HG02885 (cell line): ENCODE measurements at regions not wholly inside any gene's neighbourhood (a gene's known extent, or its start where the extent isn't known, plus 50 kb on each side); places are given as distances from the start of the nearest gene placed in this dataset.
"Not testable (repeated sequence)": the region's sequence is repeated elsewhere in the genome, so short reads cannot be mapped to it uniquely, and the experiment has no call there.

ENCODE experiments used
- ATAC-seq: cut with Tn5 transposase; IDR thresholded peaks from one replicate; pipeline ENCODE4 v1.9.1; 2021; ENCODE audit warnings: mild to moderate bottlenecking; ENCODE audit not compliant: unreplicated experiment, poor library complexity

DNA sequence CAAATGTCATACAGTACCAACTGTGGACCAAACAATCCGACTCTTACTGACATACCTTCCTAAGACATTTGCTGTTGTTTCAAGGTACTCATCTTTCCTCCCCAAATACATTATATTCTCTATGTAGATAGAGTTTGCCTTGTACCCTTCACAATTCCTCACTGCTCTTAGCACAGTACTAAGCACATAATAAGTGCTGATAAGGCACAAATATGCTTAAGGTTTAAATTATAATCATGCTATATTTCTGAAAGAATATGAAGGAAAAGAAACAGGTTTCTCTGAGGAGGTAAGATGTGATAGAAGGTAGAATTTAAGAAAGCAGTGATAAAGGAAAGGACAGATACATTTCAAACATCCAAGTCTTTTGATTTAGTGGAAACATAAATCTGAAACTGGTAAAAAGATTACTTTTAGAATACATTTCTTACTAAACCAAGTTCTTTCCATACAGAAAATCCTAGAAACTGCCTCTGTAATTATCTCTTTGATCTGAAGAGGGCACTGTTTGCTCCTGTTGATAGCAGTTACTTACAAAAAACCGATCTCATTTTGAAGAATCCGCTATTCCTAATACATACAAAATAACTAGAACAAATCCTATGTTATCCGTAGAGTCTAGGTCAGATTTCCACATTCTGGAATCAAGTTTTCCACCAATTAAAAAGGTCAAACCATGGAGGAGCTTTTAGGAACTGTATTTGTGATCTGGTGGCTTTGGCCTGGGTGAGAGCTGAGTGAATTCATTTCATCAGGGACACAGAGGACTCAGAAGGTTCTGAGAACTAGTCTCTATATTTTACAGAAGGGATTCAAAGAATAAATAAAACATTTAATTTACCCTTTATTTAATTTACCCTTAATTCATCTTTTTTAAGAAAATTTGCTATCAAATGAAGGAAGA is 311.9 kb downstream of the DAD1 start:
- ATAC-seq = no peak

DNA sequence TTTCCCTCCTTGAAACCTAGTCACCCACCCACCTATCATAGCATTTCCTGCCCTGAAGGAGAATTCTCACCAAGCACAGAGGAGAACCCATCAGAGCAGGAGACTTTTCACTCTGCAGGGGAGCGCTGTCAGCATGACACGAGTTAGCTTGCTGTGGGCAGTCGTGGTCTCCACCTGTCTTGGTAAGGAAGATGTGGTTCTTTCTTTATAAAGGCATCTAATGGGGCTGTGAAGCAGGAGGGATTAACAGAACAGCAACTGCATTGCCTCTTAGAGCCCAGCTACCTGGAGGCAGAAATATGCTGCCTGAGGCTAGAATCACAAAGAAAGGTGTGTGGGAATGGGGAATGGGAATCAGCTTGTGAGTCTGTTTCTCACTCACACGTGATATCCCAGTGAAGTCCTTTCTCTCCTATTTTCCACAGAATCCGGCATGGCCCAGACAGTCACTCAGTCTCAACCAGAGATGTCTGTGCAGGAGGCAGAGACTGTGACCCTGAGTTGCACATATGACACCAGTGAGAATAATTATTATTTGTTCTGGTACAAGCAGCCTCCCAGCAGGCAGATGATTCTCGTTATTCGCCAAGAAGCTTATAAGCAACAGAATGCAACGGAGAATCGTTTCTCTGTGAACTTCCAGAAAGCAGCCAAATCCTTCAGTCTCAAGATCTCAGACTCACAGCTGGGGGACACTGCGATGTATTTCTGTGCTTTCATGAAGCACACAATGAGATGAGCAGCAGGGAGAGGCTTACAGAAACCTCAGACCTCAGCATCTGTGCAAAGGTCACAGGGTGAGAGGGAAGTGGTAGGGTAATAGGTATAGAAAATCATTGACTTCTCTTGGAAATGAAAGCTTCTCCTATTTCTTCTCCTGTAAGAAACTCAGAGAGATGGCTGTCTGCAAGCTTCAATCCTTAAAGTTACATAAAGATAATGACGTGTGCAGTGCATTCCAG is 316.9 kb downstream of the DAD1 start:
- no peak for ATAC-seq

DNA sequence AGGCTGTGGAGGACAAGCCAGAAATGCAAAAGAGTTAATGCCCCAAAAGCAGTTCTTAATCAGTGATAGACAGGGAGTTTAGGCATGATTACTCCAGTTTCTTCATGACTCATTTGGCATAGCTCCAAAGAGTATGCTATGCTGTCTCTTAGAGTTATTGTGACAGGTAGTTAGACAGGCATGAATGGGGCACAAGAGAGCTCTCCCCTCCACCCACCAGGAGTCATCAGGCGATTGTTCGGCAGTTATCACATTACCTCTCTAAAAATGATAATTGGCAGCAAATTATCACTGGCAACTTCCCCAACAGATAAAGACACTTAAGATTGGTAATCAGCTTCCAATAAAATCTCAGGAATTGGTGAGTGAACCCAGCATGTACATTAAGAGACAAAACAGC is 320.1 kb downstream of the DAD1 start:
- ATAC-seq = no peak

GRCh38 chr14:22266683-22267082 is 322.3 kb downstream of the DAD1 start:
- ATAC-seq = no peak

- no peak for ATAC-seq
These were observed 322.9 kb downstream of the DAD1 start for GRCh38 chr14:22266142-22266442.

GRCh38 chr14:22265319-22266141 is 323.5 kb downstream of the DAD1 start:
- no peak for ATAC-seq

- no peak for ATAC-seq
These were observed 324.3 kb downstream of the DAD1 start for GRCh38 chr14:22264759-22265158.

DNA sequence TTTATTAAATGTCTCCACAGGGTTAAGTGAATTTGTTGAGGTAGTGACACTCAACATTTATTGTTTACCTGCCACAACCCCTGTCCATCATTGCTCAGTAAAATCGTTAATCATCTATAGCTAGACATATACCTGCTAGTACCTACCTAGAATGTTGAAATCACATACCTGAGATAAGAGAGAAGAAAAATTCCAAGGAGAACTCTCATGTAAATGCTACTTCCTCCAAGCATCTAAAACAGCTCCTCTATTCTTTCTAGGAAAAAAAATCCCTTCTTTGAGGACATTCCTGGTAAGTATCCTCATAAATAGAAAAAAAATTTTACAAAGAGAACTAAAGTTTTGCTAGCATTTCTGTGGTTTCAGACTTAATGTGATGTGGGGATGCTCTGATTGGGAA is 325.1 kb downstream of the DAD1 start:
- no peak for ATAC-seq

- no peak for ATAC-seq
These were observed 326.1 kb downstream of the DAD1 start for GRCh38 chr14:22262881-22263280.

GRCh38 chr14:22255017-22255950 is 333.7 kb downstream of the DAD1 start:
- ATAC-seq = no peak

GRCh38 chr14:22252686-22253085 is 336.3 kb downstream of the DAD1 start:
- ATAC-seq = no peak

DNA sequence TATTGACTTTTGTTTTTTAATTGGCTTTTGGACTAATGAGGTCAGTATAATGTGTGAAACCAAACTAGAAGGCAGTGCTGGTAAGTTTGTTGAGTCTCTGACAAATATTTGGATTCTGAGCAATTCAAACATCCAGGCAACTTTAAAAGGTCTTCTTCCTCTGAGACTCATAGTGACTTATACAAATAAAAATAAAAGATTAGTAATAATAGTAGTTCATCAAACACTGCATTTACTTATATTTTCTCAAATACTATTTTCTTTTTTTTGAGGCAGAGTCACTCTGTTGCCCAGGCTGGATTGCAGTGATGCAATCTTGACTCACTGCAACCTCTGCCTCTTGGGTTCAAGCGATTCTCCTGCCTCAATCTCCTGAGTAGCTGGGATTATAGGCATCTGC is 337.9 kb downstream of the DAD1 start:
- ATAC-seq = no peak

- ATAC-seq = no peak
These were observed 339.3 kb downstream of the DAD1 start for GRCh38 chr14:22249770-22250169.

DNA sequence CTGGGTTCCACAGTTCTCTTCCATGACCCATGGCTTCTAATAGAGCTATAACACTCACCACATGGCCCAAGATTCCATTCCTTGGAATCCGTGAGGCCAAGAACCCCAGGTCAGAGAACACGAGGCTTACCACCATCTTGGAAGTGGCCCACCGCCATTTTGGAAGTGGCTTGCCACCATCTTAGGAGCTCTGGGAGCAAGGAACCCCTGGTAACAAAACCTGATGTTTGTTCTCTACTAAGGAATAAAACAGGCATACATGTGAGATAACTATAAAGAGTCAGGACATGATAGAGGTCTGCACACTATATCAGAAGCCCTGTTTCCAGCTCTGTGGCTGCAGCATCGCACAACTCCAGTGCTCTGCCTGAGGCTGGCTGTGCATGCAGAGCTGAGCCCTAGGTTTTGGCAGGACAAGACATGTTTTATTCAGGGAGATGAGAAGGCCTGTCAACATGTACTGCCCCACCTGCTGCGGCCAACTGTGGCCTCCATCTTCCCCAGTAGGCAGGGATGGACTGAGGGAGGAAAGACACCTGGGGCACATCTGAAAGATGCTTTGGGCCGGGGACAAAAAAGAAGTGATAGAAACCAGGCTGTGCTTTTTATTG is 344.9 kb downstream of the DAD1 start:
- no peak for ATAC-seq

DNA sequence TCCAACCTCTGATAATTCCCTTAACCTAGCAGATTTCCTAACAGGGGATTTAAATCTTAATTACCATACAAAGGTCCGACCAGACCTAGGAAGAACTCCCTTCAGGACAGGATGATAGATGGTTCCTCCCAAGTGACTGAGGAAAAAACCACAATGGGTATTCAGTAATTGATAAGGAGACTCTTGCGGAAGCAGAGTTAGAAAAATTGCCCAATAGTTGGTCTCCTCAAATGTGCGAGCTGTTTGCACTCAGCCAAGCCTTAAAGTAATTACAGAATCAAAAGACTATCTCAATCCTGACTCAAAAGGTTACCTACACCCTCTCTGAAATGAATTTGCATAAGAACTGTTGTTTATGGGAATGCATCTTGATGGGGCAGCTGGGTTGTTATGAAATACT is 350.7 kb downstream of the DAD1 start:
- ATAC-seq = not testable (repeated sequence)

DNA sequence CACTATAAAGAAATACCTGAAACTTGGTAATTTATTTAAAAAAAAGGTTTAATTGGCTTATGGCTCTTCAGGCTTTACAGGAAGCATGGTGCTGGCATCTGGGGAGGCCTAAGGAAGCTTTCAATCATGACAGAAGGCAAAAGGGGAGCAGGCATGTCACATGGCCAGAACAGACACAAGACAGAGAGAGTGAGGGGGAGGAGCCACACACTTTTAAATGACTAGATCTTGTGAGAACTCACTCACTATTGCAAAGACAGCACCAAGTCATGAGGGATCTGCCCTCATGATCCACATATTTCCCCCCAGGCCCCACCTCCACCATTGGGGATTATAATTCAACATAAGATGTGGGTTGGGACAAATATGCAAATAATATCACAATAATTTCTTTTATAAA is 355.6 kb downstream of the DAD1 start:
- ATAC-seq = no peak

- no peak for ATAC-seq
These were observed 356.1 kb downstream of the DAD1 start for GRCh38 chr14:22232933-22233332.

GRCh38 chr14:22232486-22232885 is 356.5 kb downstream of the DAD1 start:
- no peak for ATAC-seq

GRCh38 chr14:22231018-22231417 is 358.0 kb downstream of the DAD1 start:
- no peak for ATAC-seq
